PFSK-1 (cell line): ENCODE measurements at regions not wholly inside any gene's neighbourhood (a gene's known extent, or its start where the extent isn't known, plus 50 kb on each side); places are given as distances from the start of the nearest gene placed in this dataset.

ENCODE experiments used
- FOXP2 ChIP-seq: optimal IDR thresholded peaks from 2 replicates; pipeline ENCODE3; 2011; ENCODE audit warnings: borderline replicate concordance, control low read depth, inconsistent platforms; ENCODE audit not compliant: insufficient read depth; ENCODE audit errors: extremely low read length, extremely low read depth
- POLR2AphosphoS5 ChIP-seq: IDR thresholded peaks from 2 replicates; pipeline ENCODE4 v1.6.1; 2012; ENCODE audit warnings: low read depth, mild to moderate bottlenecking, control low read depth, low read length, moderate library complexity
- REST ChIP-seq, 2 experiments: IDR thresholded peaks; 2 replicates each; pipeline versions ENCODE4 v1.6.1 to v1.8.0; 2011 to 2012; ENCODE audit warnings: low read depth in 2 of 2, low read length in 2 of 2, control low read depth in 1 of 2, inconsistent platforms in 1 of 2, mild to moderate bottlenecking in 1 of 2, moderate library complexity in 1 of 2; ENCODE audit not compliant: insufficient read depth in 1 of 2
- SIN3A ChIP-seq: IDR thresholded peaks from 2 replicates; pipeline ENCODE4 v1.6.1; 2012; ENCODE audit warnings: mild to moderate bottlenecking, low read length, moderate library complexity, borderline replicate concordance; ENCODE audit not compliant: insufficient read depth
- TAF1 ChIP-seq: IDR thresholded peaks from 2 replicates; pipeline ENCODE4 v1.6.1; 2012; ENCODE audit warnings: low read length, control low read depth, borderline replicate concordance; ENCODE audit not compliant: insufficient read depth

- TF ChIP-seq POLR2AphosphoS5 (no peak), REST (IDR thresholded peaks at IDR 0.05; ENCODE audit: insufficient read depth in 1 of 2, low read depth in 2 of 2, low read length in 2 of 2) (no peak), SIN3A (no peak), TAF1 (no peak), FOXP2 (no peak)
Measured at GRCh38 chr1:36728846-36729245, 246.1 kb upstream of the CSF3R start.
